Stimulated activated CD8-positive, alpha-beta memory T cell treated with anti-CD3 and anti-CD28 coated beads, Interleukin-12 subunit alpha, Interleukin-12 subunit beta, amount 100 ng/mL, for 24 hours (primary cell): ENCODE measurements at regions not wholly inside any gene's neighbourhood (a gene's known extent, or its start where the extent isn't known, plus 50 kb on each side); places are given as distances from the start of the nearest gene placed in this dataset.

Experiments
- DNase-seq: peaks from one replicate; pipeline ENCODE4 v3.0.0-alpha.2; 2020; ENCODE audit errors: extremely low read depth

GRCh38 chr17:33776903-33777302 lies 478.2 kb upstream of the CCL2 start:
- DNase-seq = no peak

- no peak for DNase-seq
These were observed 477.4 kb upstream of the CCL2 start for GRCh38 chr17:33777674-33778073.

- no peak for DNase-seq
These were observed 476.4 kb upstream of the CCL2 start for GRCh38 chr17:33778505-33779233.

- no peak for DNase-seq
These were observed 475.9 kb upstream of the CCL2 start for GRCh38 chr17:33779234-33779591.

GRCh38 chr17:33785281-33785680 lies 469.8 kb upstream of the CCL2 start:
- no peak for DNase-seq

- no peak for DNase-seq
These were observed 468.6 kb upstream of the CCL2 start for GRCh38 chr17:33786478-33786877.

- no peak for DNase-seq
These were observed 465.4 kb upstream of the CCL2 start for GRCh38 chr17:33789658-33790057.

GRCh38 chr17:33797181-33797580 lies 457.9 kb upstream of the CCL2 start:
- DNase-seq = no peak

- no peak for DNase-seq
These were observed 456.8 kb upstream of the CCL2 start for GRCh38 chr17:33798308-33798707.

- no peak for DNase-seq
These were observed 452.5 kb upstream of the CCL2 start for GRCh38 chr17:33802349-33803198.

GRCh38 chr17:33803199-33803685 lies 451.8 kb upstream of the CCL2 start:
- no peak for DNase-seq

- DNase-seq = no peak
These were observed 451.4 kb upstream of the CCL2 start for GRCh38 chr17:33803686-33804085.

GRCh38 chr17:33804401-33804800 lies 450.7 kb upstream of the CCL2 start:
- DNase-seq = no peak

- DNase-seq = no peak
These were observed 448.5 kb upstream of the CCL2 start for GRCh38 chr17:33806631-33807030.

GRCh38 chr17:33809748-33810147 lies 445.3 kb upstream of the CCL2 start:
- DNase-seq = no peak

GRCh38 chr17:33811004-33811760 lies 443.9 kb upstream of the CCL2 start:
- no peak for DNase-seq

GRCh38 chr17:33811984-33812577 lies 443.0 kb upstream of the CCL2 start:
- no peak for DNase-seq

- no peak for DNase-seq
These were observed 440.2 kb upstream of the CCL2 start for GRCh38 chr17:33814852-33815251.

- DNase-seq = no peak
These were observed 439.0 kb upstream of the CCL2 start for GRCh38 chr17:33816036-33816435.

GRCh38 chr17:33816842-33817617 lies 438.1 kb upstream of the CCL2 start:
- DNase-seq = no peak

- DNase-seq = no peak
These were observed 435.5 kb upstream of the CCL2 start for GRCh38 chr17:33819539-33819938.
